Bronchial epithelial cell (primary cell): ENCODE measurements at regions not wholly inside any gene's neighbourhood (a gene's known extent, or its start where the extent isn't known, plus 50 kb on each side); places are given as distances from the start of the nearest gene placed in this dataset.

Experiments
- DNase-seq: peaks from one replicate; pipeline ENCODE4 v3.0.0-alpha.2; 2010; ENCODE audit warnings: low read depth
- FAIRE-seq: peaks from 2 replicates; lab custom pipeline; 2011; peaks lifted over from hg19 to GRCh38; lab: Jason Lieb, UNC
- H3K27me3 ChIP-seq: 2 replicates; pipeline ENCODE4 v1.5.1; 2011; ENCODE audit warnings: low read length; ENCODE audit not compliant: control insufficient read depth, insufficient read depth
- H3K36me3 ChIP-seq: 2 replicates; pipeline ENCODE4 v1.5.1; 2011; ENCODE audit warnings: low read length; ENCODE audit not compliant: control insufficient read depth, insufficient read depth
- H3K4me3 ChIP-seq: 2 replicates; pipeline ENCODE4 v1.5.1; 2011; ENCODE audit warnings: mild to moderate bottlenecking, low read depth, low read length, control low read depth
- TF ChIP-seq, protein P1 (sequence below): IDR thresholded peaks from 2 replicates; pipeline ENCODE4 v1.5.1; 2011; ENCODE audit warnings: mild to moderate bottlenecking, moderate library complexity, low read length, control low read depth, inconsistent platforms; ENCODE audit not compliant: insufficient read depth, severe bottlenecking

DNA sequence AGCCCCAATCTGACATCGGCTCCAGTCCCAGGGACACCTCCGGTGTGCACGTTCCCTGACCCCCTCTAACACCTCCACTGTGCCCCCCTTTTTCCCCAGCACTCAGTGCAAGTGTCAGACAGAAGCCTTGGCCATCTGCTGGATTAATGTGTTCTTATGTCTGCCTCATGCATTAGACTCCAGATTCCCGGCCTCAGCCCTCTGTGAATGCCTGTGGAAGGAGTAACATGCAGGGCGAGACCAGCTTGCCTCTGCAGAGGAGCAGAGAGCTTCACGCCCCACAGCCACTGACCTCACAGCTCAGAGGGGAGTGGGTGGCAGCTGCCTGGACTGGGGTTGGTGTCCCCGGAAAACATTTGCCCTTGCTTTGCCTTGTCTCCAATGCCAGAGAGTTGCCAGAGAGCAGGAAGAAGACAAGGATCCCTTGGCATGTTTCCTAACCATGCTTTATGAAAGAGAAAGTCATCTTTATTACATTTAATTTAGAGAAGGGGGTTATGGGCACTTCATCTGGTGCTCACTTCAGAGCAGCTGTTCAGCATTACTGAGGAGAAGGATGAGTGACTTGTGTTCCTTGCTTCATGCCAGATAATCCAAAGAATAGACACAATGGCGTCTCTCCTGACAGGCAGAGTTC is 91.6 kb upstream of the CXCL12 start:
- no peaks in the 10 kb centered on the region for H3K27me3 ChIP-seq
- H3K36me3 ChIP-seq: no peaks in the 10 kb centered on the region
- H3K4me3 ChIP-seq: no peak overlapping the region
- no peak for FAIRE-seq
- DNase-seq: no peak
- TF ChIP-seq, protein P1, sequence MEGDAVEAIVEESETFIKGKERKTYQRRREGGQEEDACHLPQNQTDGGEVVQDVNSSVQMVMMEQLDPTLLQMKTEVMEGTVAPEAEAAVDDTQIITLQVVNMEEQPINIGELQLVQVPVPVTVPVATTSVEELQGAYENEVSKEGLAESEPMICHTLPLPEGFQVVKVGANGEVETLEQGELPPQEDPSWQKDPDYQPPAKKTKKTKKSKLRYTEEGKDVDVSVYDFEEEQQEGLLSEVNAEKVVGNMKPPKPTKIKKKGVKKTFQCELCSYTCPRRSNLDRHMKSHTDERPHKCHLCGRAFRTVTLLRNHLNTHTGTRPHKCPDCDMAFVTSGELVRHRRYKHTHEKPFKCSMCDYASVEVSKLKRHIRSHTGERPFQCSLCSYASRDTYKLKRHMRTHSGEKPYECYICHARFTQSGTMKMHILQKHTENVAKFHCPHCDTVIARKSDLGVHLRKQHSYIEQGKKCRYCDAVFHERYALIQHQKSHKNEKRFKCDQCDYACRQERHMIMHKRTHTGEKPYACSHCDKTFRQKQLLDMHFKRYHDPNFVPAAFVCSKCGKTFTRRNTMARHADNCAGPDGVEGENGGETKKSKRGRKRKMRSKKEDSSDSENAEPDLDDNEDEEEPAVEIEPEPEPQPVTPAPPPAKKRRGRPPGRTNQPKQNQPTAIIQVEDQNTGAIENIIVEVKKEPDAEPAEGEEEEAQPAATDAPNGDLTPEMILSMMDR: no peak

DNA sequence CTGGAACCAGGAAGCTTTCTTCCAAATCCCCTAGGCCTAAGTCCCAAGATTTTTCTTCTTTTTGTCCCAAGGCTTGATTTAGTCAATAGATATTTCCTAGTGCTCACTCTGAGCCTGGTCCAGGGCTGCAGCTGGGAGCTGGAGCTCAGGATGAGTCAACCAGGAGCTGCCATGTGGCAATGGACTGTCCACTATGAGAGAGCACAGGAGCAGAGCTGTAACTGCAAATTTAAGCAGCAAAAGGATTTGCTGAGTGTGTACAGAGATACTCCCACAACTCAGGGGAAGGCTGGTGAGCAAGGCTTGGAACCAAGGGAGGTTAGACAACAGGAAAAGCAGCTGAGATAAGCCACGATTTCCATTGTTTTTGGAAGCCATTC is 92.1 kb upstream of the CXCL12 start:
- Histone ChIP-seq H3K4me3 (no peak overlapping the region), H3K36me3 (no peaks in the 10 kb centered on the region), H3K27me3 (no peaks in the 10 kb centered on the region)
- TF ChIP-seq, protein P1: no peak
- no peak for FAIRE-seq
- DNase-seq: no peak

DNA sequence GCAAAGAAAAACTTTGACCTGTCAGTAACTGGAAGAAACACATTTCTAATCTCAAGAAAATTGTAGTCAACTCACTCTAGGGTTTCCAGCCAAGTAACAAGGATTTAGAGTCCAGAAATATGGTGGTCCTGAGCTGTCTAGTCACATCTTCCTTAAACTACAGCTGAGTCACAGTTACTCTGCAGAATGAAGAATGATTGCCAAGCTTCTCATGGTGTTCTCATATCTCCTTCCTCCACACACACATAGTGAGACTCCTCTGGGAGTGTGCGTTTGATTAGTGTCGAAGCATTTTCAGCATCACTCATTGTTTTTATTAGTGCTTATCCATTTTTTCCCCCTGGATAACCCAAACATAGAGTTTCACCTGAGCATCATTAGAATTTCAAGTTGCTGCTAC is 93.1 kb upstream of the CXCL12 start:
- no peaks in the 10 kb centered on the region for H3K27me3 ChIP-seq
- FAIRE-seq (no peak), DNase-seq (no peak)
- H3K36me3 ChIP-seq: no peaks in the 10 kb centered on the region
- TF ChIP-seq, protein P1: no peak
- H3K4me3 ChIP-seq: no peak overlapping the region

DNA sequence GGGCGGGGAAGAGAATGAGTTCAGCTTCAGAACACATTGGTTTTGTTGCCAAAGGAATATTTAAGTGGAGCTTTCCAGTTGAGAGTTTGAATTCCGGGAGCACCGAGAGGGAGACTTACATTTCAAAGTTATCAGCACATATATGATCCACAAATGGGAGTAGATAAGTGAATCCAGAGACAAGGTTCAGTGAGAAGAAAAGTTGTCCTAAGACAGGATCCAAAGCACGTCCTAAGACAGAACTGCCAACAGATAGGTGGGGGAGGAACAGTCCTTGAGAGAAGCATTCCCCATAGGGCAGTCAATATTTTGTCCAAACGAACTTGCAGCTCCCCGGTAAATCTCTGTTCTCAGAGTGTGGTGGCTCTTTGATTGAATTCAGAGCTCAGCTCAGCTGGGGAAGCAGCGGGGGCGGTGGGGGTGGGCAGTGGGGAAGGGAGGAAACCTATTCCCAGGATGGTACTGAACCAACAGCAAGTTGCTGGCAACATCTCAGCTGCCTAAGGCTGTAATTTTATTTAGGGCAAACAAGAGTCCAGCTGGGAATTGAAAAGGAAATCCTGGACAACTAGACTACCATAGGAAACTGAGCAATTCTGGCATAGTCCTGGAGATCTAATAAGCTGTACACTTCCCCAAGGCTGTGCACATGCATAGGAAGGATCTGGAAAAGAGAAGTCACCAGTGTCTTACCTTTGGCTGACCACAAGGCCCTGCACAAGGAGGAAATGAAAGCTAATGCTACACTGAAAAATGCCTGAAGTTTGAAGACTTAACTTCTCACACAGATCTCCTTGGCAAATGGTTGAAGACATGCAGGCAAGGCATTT is 94.2 kb upstream of the CXCL12 start:
- DNase-seq: no peak
- Histone ChIP-seq H3K36me3 (no peaks in the 10 kb centered on the region), H3K27me3 (no peaks in the 10 kb centered on the region), H3K4me3 (no peak overlapping the region)
- TF ChIP-seq, protein P1: no peak
- FAIRE-seq: no peak

DNA sequence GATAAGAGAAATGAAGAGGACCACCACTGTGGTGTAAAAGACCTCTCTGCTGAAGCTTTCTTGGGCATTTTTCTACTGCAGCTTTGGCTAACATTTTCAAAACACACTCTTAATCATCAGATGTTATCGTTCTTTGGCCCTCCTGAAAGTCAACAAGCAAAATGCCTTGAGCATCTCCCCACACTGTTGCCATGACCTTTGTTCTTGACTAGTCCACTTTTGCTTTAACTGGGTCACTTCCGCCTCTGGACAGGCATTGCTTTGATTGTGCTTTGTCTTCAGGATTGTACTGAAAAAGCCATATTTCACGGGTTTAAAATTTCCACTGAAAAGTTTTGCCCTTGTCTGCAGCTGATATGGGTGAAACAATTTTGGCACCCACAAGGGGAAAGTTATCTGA is 107.8 kb upstream of the CXCL12 start:
- Histone ChIP-seq H3K36me3 (no peaks in the 10 kb centered on the region), H3K27me3 (no peaks in the 10 kb centered on the region), H3K4me3 (no peak overlapping the region)
- TF ChIP-seq, protein P1: no peak
- FAIRE-seq (no peak), DNase-seq (no peak)
